H1 (cell line): ENCODE measurements at regions not wholly inside any gene's neighbourhood (a gene's known extent, or its start where the extent isn't known, plus 50 kb on each side); places are given as distances from the start of the nearest gene placed in this dataset.
A peak's percentile ranks its signal among the peaks of the same experiment; 100 is the strongest.

Experiments used
- CTCF ChIA-PET: fragments of 300-600 bp; sonication (Branson Sonifier 250); formaldehyde crosslinking; loops from one replicate; lab custom pipeline; 2021; ENCODE audit not compliant: partially characterized antibody; lab: Charles Lee
- POLR2A ChIA-PET: fragments of 300-600 bp; sonication (Branson Sonifier 250); formaldehyde crosslinking; loops from one replicate; lab custom pipeline; 2021; ENCODE audit warnings: inconsistent platforms; ENCODE audit not compliant: partially characterized antibody; lab: Charles Lee
- DNase-seq, 2 experiments: peaks; one replicate each; pipeline versions ENCODE4 v3.0.0 to v3.0.0-alpha.2; 2010 to 2022; ENCODE audit warnings: low spot score in 2 of 2, low read depth in 1 of 2, mixed read lengths in 1 of 2
- FAIRE-seq: peaks from 2 replicates; lab custom pipeline; 2011; peaks lifted over from hg19 to GRCh38; lab: Jason Lieb, UNC
- H2AFZ ChIP-seq: 2 replicates; pipeline ENCODE4 v1.8.1; 2012; ENCODE audit warnings: low read length, inconsistent platforms
- H2AK5ac ChIP-seq: 2 replicates; pipeline ENCODE4 v1.6.1; 2013; ENCODE audit warnings: low read depth, low read length
- H2BK120ac ChIP-seq: replicated peaks from 2 replicates; pipeline ENCODE3; 2013; ENCODE audit warnings: low read depth, low read length, inconsistent platforms
- H2BK12ac ChIP-seq: 2 replicates; pipeline ENCODE4 v1.6.1; 2013; ENCODE audit warnings: low read depth, low read length
- H2BK15ac ChIP-seq: 2 replicates; pipeline ENCODE4 v1.6.1; 2013; ENCODE audit warnings: low read length
- H2BK20ac ChIP-seq: 2 replicates; pipeline ENCODE4 v1.6.1; 2013; ENCODE audit warnings: low read length
- H2BK5ac ChIP-seq: 2 replicates; pipeline ENCODE4 v1.6.1; 2013; ENCODE audit warnings: low read depth, low read length
- H3K14ac ChIP-seq: 2 replicates; pipeline ENCODE4 v1.6.1; 2013; ENCODE audit warnings: inconsistent platforms; ENCODE audit not compliant: insufficient read length
- H3K18ac ChIP-seq: 2 replicates; pipeline ENCODE4 v1.6.1; 2013; ENCODE audit warnings: low read length; ENCODE audit errors: extremely low read depth
- H3K23ac ChIP-seq: 2 replicates; pipeline ENCODE4 v1.6.1; 2013; ENCODE audit warnings: inconsistent platforms; ENCODE audit not compliant: insufficient read length
- H3K23me2 ChIP-seq: 2 replicates; pipeline ENCODE4 v1.6.1; 2013; ENCODE audit warnings: low read depth, low read length
- H3K27ac ChIP-seq: 2 replicates; pipeline ENCODE4 v1.6.1; 2011; ENCODE audit warnings: low read depth, low read length, inconsistent platforms
- H3K27me3 ChIP-seq, 4 experiments: replicated peaks in 1 of 4; 1 replicate in 1 of 4; 2 replicates in 3 of 4; pipeline versions ENCODE4 v1.6.1 to v1.8.1; 2011 to 2013; ENCODE audit warnings: low read length in 3 of 4, mild to moderate bottlenecking in 3 of 4, inconsistent platforms in 2 of 4, mixed read lengths in 2 of 4, moderate library complexity in 1 of 4; ENCODE audit not compliant: control insufficient read depth in 3 of 4, insufficient read depth in 3 of 4; ENCODE audit errors: extremely low read depth in 1 of 4
- H3K36me3 ChIP-seq, 4 experiments: 2 replicates each; pipeline versions ENCODE4 v1.6.1 to v1.8.1; 2011 to 2013; ENCODE audit warnings: mild to moderate bottlenecking in 4 of 4, low read length in 3 of 4, moderate library complexity in 2 of 4, control low read depth in 1 of 4, inconsistent platforms in 1 of 4; ENCODE audit not compliant: insufficient read depth in 4 of 4, control insufficient read depth in 2 of 4
- H3K4ac ChIP-seq: replicated peaks from 2 replicates; pipeline ENCODE3; 2013; ENCODE audit warnings: low read length, low read depth, mixed read lengths, inconsistent platforms; ENCODE audit not compliant: insufficient read length
- H3K4me1 ChIP-seq, 4 experiments: replicated peaks in 1 of 4; 1 replicate in 1 of 4; 2 replicates in 3 of 4; pipeline versions ENCODE4 v1.6.1 to v1.8.1; 2011 to 2013; ENCODE audit warnings: low read length in 3 of 4, inconsistent platforms in 2 of 4, mixed read lengths in 1 of 4; ENCODE audit not compliant: insufficient read depth in 4 of 4, control insufficient read depth in 3 of 4
- H3K4me2 ChIP-seq, 2 experiments: 2 replicates each; pipeline versions ENCODE4 v1.6.1 to v1.8.1; 2011 to 2013; ENCODE audit warnings: low read depth in 2 of 2, low read length in 2 of 2, control low read depth in 1 of 2, inconsistent platforms in 1 of 2, mild to moderate bottlenecking in 1 of 2; ENCODE audit not compliant: insufficient read depth in 1 of 2
- H3K4me3 ChIP-seq, 4 experiments: fragments of 200-600, 300-600 bp in 1 of 4; sonication (generic), shearing (Covaris generic), sonication (Bioruptor Twin) in 1 of 4; 2 replicates each; pipeline versions ENCODE4 v1.5.1 to v1.8.1; 2011 to 2016; ENCODE audit warnings: low read length in 4 of 4, low read depth in 3 of 4, control low read depth in 2 of 4, inconsistent platforms in 2 of 4, mild to moderate bottlenecking in 2 of 4, mixed read lengths in 1 of 4, moderate library complexity in 1 of 4; ENCODE audit not compliant: insufficient read depth in 2 of 4; ENCODE audit errors: extremely low read depth in 1 of 4
- H3K56ac ChIP-seq: replicated peaks from 2 replicates; pipeline ENCODE3; 2013; ENCODE audit warnings: low read depth, mild to moderate bottlenecking, mixed read lengths, low read length, inconsistent platforms; ENCODE audit not compliant: insufficient read length
- H3K79me1 ChIP-seq: 2 replicates; pipeline ENCODE4 v1.6.1; 2013; ENCODE audit warnings: low read depth, low read length, control low read depth
- H3K79me2 ChIP-seq, 2 experiments: 2 replicates each; pipeline versions ENCODE4 v1.6.1 to v1.8.1; 2012 to 2013; ENCODE audit warnings: low read length in 2 of 2, mild to moderate bottlenecking in 2 of 2, inconsistent platforms in 1 of 2; ENCODE audit not compliant: insufficient read depth in 2 of 2, control insufficient read depth in 1 of 2
- H3K9ac ChIP-seq, 4 experiments: replicated peaks in 1 of 4; 1 replicate in 1 of 4; 2 replicates in 3 of 4; pipeline versions ENCODE4 v1.6.1 to v1.8.1; 2011 to 2013; ENCODE audit warnings: low read depth in 3 of 4, low read length in 3 of 4, control low read depth in 2 of 4, mild to moderate bottlenecking in 2 of 4, moderate library complexity in 2 of 4, inconsistent platforms in 1 of 4; ENCODE audit errors: extremely low read depth in 1 of 4
- H3K9me3 ChIP-seq, 2 experiments: 2 replicates each; pipeline versions ENCODE4 v1.6.1 to v1.8.1; 2012 to 2013; ENCODE audit warnings: mild to moderate bottlenecking in 2 of 2, moderate library complexity in 2 of 2, control low read depth in 1 of 2, inconsistent platforms in 1 of 2, low read depth in 1 of 2, low read length in 1 of 2, mixed read lengths in 1 of 2; ENCODE audit not compliant: insufficient read depth in 2 of 2
- H4K20me1 ChIP-seq, 2 experiments: replicated peaks in 1 of 2; 2 replicates each; pipeline versions ENCODE3 to v1.8.1; 2011 to 2013; ENCODE audit warnings: inconsistent platforms in 2 of 2, low read length in 2 of 2, mild to moderate bottlenecking in 1 of 2; ENCODE audit not compliant: insufficient read depth in 2 of 2, control insufficient read depth in 1 of 2
- H4K5ac ChIP-seq: 2 replicates; pipeline ENCODE4 v1.6.1; 2013; ENCODE audit warnings: low read length, low read depth, mixed read lengths, inconsistent platforms; ENCODE audit not compliant: insufficient read length
- H4K8ac ChIP-seq: 2 replicates; pipeline ENCODE4 v1.8.0; 2013; ENCODE audit warnings: mild to moderate bottlenecking, moderate library complexity, low read length, inconsistent platforms; ENCODE audit not compliant: insufficient read depth; ENCODE audit errors: extremely low read depth
- H4K91ac ChIP-seq: replicated peaks from 2 replicates; pipeline ENCODE3; 2013; ENCODE audit warnings: low read length, mixed read lengths, inconsistent platforms; ENCODE audit not compliant: insufficient read length
- EP300 ChIP-seq, 2 experiments: IDR thresholded peaks; 1 replicate in 1 of 2; 2 replicates in 1 of 2; pipeline ENCODE4 v1.6.1; 2011 to 2012; ENCODE audit warnings: low read depth in 2 of 2, low read length in 2 of 2, mild to moderate bottlenecking in 2 of 2, borderline replicate concordance in 1 of 2, inconsistent platforms in 1 of 2, moderate library complexity in 1 of 2
- HDAC2 ChIP-seq, 2 experiments: fragments of 300-600 bp in 1 of 2; sonication (generic) in 1 of 2; IDR thresholded peaks; 2 replicates each; pipeline ENCODE4 v1.6.1; 2011 to 2012; ENCODE audit warnings: low read depth in 2 of 2, low read length in 2 of 2, mild to moderate bottlenecking in 2 of 2, moderate library complexity in 2 of 2, borderline replicate concordance in 1 of 2, inconsistent platforms in 1 of 2
- HDAC6 ChIP-seq: IDR thresholded peaks from one replicate; pipeline ENCODE4 v1.7.1; 2012; ENCODE audit warnings: low read depth, mild to moderate bottlenecking, inconsistent platforms, low read length, moderate library complexity
- MAFK ChIP-seq: IDR thresholded peaks from 2 replicates; pipeline ENCODE4 v1.6.1; 2012; ENCODE audit warnings: low read depth, mild to moderate bottlenecking, improper control_type of control experiment, low read length
- NANOG ChIP-seq: IDR thresholded peaks from 2 replicates; pipeline ENCODE4 v1.6.1; 2011; ENCODE audit warnings: low read length, low read depth, mild to moderate bottlenecking, inconsistent platforms; ENCODE audit not compliant: insufficient read depth, poor library complexity, severe bottlenecking
- POLR2AphosphoS5 ChIP-seq: IDR thresholded peaks from 2 replicates; pipeline ENCODE4 v1.6.1; 2011; ENCODE audit warnings: low read depth, low read length
- TAF1 ChIP-seq: IDR thresholded peaks from 2 replicates; pipeline ENCODE4 v1.6.1; 2011; ENCODE audit warnings: mild to moderate bottlenecking, low read depth, low read length
- WGBS, 2 experiments: shearing (Covaris generic) in 1 of 2; methylation state at CpG; one replicate each; pipeline versions ENCODE4 v1.1.6 to v1.1.7; 2013 to 2015; ENCODE audit warnings: low lambda C conversion rate in 2 of 2, mixed read lengths in 2 of 2, inconsistent platforms in 1 of 2, low coverage in 1 of 2, missing lambda C conversion rate in 1 of 2; ENCODE audit not compliant: insufficient replicate concordance in 2 of 2, insufficient coverage in 1 of 2, insufficient read length in 1 of 2; ENCODE audit errors: extremely low coverage in 1 of 2, missing lambda C conversion rate in 1 of 2; 5-methylcytosine and 5-hydroxymethylcytosine counted together

DNA sequence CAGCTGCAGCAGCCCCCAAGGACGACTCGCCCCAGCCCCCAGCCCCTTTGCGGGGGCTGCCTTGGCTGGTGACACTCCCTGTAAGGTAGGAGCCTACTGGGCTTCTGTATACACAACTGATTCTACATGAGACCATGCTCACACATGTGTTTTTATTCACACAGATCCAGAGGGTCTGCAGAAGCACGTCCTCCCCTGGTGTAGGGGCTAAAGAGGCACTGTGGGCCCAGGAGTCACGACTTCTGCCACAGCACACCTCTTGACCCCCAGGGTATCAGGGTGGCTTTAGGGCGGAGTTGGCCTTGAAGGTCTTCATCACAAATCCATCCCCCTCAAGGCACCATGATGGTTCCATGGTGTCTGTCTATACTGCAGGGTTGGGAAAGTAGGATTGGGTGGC, 931.2 kb downstream of the TBC1D22A start:
- H3K79me1 ChIP-seq = no peaks in the 10 kb centered on the region
- H3K27ac ChIP-seq = no peak overlapping the region
- no peak overlapping the region for H2AFZ ChIP-seq
- WGBS, 2 experiments = 89% methylated on average over 6 of the region's 6 CpGs; no CpG with 5 or more reads in 1 of the 2 experiments
- CTCF ChIA-PET = no interaction called here
- H3K18ac ChIP-seq = no peak overlapping the region
- DNase-seq = peak in 1 of 2 experiments; percentile 16
- H2BK12ac ChIP-seq = 0 out of 2 replicates have a peak overlapping the region, but pooled peaks have one; percentile 42
- H3K14ac ChIP-seq = no peak overlapping the region
- no peaks in the 10 kb centered on the region for H4K20me1 ChIP-seq
- no peak overlapping the region for H2AK5ac ChIP-seq
- H4K8ac ChIP-seq = no peak overlapping the region
- no peak overlapping the region for H3K4me3 ChIP-seq
- peaks cover 0 to 2% (median 0%) of the 10 kb centered on the region in 4 experiments; a peak in 1 of 7 replicates for H3K4me1 ChIP-seq
- H4K5ac ChIP-seq = no peak overlapping the region
- H2BK15ac ChIP-seq = 0 out of 2 replicates have a peak overlapping the region, but pooled peaks have one; percentile 3
- no peak overlapping the region for H2BK120ac ChIP-seq
- no peak overlapping the region for H4K91ac ChIP-seq
- H3K4ac ChIP-seq = no peak overlapping the region
- no peaks in the 10 kb centered on the region for H3K79me2 ChIP-seq
- H3K23me2 ChIP-seq = no peaks in the 10 kb centered on the region; the same call in 1 of the 2 replicates
- no peak for TF ChIP-seq MAFK
- TF ChIP-seq EP300 (IDR thresholded peaks at IDR 0.05; ENCODE audit: borderline replicate concordance in 1 of 2, low read depth in 2 of 2, low read length in 2 of 2) = no peak
- no peak for TF ChIP-seq HDAC6
- no peak for TF ChIP-seq TAF1
- no peak for TF ChIP-seq NANOG
- no peak for TF ChIP-seq POLR2AphosphoS5
- no peak for TF ChIP-seq HDAC2 (IDR thresholded peaks at IDR 0.05; ENCODE audit: borderline replicate concordance in 1 of 2, low read depth in 2 of 2, low read length in 2 of 2)
- TF ChIP-seq, all 59 proteins: peak for 0
- no peaks in the 10 kb centered on the region for H3K27me3 ChIP-seq
- H3K9ac ChIP-seq = no peak overlapping the region
- H3K23ac ChIP-seq = no peak overlapping the region
- H3K56ac ChIP-seq = no peak overlapping the region
- 0 out of 4 replicates have a peak, but pooled peaks cover 0 to 3% of the 10 kb centered on the region in 2 experiments for H3K9me3 ChIP-seq
- no peak for FAIRE-seq
- POLR2A ChIA-PET = no interaction called here
- 0 out of 2 replicates have a peak overlapping the region, but pooled peaks have one; percentile 16 for H2BK5ac ChIP-seq
- H3K4me2 ChIP-seq = no peak overlapping the region
- no peaks in the 10 kb centered on the region for H3K36me3 ChIP-seq
- H2BK20ac ChIP-seq = no peak overlapping the region
